ENCODE measurements at regions not wholly inside any gene's neighbourhood (a gene's known extent, or its start where the extent isn't known, plus 50 kb on each side); places are given as distances from the start of the nearest gene placed in this dataset.

- TF ChIP-seq CTCF (conservative IDR thresholded peaks at IDR 0.05 in 1 of 2, IDR thresholded peaks at IDR 0.05 in 1 of 2; ENCODE audit: low read depth in 1 of 2, low read length in 2 of 2) (no peak), EZH2 (IDR thresholded peaks at IDR 0.05; ENCODE audit: low read length, missing control alignments) (no peak)
Measured at GRCh38 chr5:171585981-171586380, 166.5 kb downstream of the FGF18 start.

Measured in fibroblast of lung (primary cell).